Dedifferentiated amniotic fluid mesenchymal stem cell (primary cell): ENCODE measurements at regions not wholly inside any gene's neighbourhood (a gene's known extent, or its start where the extent isn't known, plus 50 kb on each side); places are given as distances from the start of the nearest gene placed in this dataset.
A peak's percentile ranks its signal among the peaks of the same experiment; 100 is the strongest.

ENCODE experiments used
- DNase-seq: peaks from one replicate; pipeline ENCODE4 v3.0.0-alpha.2; 2016; ENCODE audit errors: extremely low spot score

DNA sequence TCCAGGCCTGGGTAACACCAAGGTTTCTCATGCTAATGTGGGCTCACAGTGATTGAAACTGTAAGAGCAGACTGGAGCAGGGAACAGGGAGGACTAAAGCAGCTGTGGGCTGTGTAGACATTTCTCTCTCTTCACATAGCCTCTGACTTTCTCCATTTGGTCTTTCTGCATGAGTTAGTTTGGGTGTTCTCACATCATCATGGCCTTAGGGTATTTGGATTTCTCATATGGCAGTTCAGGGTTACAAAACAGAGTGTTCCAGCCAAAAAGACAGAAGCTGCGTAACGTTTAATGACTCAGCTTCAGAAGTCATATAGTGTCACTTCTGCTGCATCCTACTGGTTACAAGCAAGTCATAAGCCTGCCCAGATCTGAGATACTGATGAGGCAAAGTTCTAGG is 52.0 kb upstream of the OSBPL8 start:
- peak; percentile 98 for DNase-seq

GRCh38 chr12:76614364-76614763 is 54.8 kb upstream of the OSBPL8 start:
- no peak for DNase-seq

DNA sequence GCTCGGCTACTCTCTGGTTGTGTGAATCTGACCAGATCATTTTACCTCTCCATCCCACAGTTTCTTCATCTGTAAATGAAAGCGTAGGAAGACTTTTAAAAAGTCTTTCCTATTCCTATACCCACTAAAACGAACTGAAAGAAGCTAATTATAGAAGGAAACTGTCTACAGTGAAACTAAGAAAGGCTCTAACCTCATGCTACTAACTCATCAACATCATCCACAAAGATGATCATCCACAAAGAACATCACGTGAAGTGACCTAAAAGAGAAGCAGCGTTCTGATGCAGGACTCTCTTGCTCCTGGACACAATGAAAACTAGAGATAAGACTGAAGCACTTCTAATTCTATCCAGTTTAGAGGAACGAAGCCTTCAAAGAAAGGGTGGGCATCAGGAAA is 58.5 kb upstream of the OSBPL8 start:
- DNase-seq: no peak

DNA sequence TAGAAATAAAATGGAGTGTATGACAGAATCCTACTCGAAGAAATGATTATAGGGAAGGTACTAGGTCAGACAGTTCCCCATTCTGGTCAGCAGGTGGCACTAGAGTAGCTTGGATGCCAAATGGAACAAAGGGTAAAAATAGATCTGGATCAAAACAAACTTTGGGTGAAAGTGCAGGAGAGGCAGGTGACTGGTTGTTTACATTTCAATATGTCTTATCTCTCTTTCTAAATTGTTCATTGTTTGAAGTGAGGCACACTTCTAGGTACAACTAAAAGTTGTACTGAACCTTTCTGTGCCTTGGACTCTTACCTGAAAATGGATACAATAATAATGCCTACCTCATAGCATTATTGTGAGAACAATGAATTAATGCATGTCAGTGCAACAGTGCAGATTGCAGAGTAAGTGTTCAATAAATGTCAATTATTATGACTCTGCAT is 62.0 kb upstream of the OSBPL8 start:
- DNase-seq: peak; percentile 76

- DNase-seq: no peak
Measured at GRCh38 chr12:76622351-76622750, 62.8 kb upstream of the OSBPL8 start.

DNA sequence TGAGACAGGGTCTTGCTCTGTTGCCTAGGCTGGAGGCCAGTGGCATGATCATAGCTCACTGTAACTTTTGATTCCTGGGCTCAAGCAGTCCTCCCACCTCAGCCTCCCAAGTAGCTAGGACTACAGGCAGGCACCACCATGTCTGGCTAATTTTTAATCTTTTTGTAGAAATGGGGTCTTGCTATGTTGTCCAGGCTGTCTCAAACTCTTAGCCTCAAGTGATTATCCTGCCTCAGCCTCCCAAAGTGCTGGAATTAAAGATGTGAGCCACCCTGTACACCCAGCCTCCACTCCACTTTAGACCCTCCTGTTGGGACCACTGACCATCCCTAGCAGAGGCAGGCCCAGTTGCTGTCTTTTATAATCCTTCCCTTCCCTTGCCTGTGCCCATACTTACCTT is 63.3 kb upstream of the OSBPL8 start:
- no peak for DNase-seq

- DNase-seq: no peak
Measured at GRCh38 chr12:76623931-76624330, 64.4 kb upstream of the OSBPL8 start.

DNA sequence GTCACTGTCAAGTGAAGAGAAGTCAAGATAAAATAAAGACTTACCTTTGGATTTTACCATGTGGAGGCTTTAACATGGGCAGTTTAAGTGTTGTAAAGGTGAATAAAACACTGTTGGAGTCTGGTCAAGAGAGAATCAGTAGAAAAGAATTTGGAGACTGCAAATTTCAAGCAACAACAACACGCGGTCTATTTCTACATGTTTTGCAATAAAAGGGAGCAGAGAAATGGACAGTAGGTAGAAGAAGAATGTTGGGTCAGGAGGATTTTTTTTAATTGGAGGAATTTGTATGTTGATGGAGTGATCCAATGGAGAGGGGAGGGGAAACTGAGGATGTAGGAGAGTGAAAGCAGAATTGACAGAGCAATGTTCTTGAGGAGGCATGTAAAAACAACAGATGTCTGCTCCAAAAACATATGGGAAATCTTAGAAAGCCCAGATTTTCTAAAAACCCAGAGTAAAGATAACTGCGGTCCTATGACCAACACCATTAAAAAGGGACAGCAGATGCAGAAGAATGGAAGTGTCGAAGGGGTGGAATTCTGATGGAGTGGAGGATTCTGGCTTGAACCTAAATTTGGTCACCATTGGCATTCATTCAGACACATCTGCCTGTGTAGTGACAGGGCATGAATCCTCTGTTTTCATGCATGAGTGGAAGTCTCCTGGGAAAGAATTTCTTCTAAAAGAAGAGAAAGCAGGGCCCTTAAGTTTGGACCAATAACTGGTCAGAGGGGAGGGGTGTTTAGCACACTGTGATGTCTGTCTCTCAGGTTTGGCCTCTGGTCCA is 68.0 kb upstream of the OSBPL8 start:
- no peak for DNase-seq

DNA sequence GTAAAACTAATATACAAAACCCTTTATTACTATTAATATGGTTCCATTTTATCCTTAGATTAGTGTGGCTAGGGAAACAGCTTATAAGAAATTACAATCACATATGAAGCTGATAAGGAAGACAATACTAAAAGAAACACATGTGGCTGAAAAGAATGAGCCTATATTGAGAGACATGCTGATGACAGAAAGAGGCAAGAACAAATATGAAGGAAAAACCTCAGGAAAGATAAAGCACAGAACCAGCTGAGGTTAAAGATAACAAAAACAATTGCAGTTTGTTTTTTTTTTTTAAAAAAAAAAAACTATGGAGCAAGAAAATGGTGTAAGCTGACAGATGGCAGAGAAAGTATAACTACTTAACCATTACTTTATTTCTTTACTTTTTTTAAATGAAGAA is 69.2 kb upstream of the OSBPL8 start:
- no peak for DNase-seq

- DNase-seq: no peak
Measured at GRCh38 chr12:76631741-76632140, 72.2 kb upstream of the OSBPL8 start.

DNA sequence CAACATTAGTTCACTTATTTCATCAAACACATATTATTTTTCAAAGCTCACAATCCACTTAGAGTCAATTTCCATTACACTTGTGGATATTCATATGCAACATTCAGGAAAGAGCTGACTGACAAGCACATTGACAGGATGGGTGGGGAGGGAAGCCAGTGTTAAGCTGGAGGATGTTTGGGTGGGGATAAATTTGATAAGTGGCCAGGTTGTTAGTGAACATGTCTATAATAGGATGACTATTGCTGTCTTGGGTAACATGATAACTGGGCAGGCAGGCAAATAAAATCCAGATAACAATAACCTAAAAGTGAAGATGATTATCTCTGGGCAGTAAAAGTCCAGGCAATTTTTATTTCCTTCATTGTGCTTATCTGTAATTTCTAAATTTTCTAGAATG is 73.8 kb upstream of the OSBPL8 start:
- no peak for DNase-seq

DNA sequence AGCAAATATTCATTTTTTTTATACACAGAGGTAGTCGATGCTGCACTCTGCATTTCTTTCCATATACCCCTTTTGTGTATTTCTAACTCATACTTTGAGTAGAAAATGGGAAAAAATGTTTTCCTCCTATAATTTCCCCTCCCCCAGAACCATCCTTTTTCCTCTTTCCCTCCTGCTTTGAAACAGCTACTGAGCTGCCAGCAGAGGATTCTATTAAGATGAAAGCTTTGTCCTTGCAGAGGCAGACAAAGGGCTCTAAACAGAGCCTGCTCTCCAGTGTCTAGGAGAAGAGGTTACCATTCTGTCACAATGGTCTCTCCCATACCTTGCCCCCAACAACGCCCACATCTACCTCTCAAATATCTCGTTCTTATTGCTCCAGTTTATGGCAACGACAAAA is 74.6 kb upstream of the OSBPL8 start:
- no peak for DNase-seq

- no peak for DNase-seq
Measured at GRCh38 chr12:76636121-76636692, 76.6 kb upstream of the OSBPL8 start.

DNA sequence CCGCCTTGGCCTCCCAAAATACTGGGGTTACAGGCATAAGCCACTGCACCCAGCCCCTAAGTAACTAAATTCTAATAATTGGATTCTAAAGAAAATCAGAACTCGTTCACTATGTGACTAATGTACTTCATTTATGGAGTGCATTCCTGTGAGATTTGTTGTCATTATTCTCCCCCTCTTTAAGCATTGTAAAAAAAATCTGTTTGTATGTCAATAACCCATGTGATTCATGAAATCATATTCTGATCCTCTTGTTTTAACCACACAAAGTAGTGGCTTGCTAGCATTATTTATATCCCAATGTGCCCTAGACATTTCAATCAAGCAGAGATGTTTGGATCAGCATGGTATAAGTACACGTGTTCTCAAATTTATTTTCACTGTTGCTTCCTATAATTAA is 78.2 kb upstream of the OSBPL8 start:
- DNase-seq: no peak

DNA sequence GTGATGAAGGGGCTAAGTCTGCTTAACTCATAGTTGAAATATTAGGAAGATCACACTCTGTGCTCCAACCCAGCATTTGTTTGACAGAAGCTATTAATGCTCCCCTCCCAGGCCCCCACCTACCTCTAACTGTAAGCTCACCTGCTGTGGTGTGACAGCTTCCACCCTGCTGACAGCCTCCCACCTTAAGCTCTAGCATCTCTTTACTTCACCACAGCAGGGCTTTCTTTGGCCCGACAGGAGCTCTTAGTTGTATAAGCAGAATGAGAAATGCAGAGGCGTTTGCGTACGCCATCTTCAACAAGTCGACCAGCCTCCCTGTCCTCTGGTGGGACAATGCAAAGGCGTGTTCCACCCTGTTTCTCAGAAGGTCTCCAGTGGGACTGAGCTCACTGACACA is 80.1 kb upstream of the OSBPL8 start:
- no peak for DNase-seq

DNA sequence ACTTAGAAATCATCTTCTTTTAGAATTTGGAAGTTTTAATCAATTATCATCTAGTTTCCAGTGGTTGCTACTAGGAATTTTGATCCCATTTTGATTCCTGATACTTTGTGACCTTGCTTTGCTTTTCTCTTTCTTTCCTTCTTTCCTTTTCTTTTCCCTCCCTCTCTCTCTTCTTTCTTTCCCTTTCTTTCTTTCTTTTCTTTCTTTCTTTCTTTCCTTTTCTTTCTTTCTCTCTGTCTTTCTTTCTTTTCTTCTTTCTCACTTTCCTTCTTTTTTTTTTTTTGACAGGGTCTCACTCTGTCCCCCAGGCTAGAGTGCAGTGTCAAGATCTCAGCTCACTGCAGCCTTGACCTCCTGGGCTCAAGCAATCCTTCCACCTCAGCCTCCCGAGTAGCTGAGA is 81.5 kb upstream of the OSBPL8 start:
- no peak for DNase-seq

DNA sequence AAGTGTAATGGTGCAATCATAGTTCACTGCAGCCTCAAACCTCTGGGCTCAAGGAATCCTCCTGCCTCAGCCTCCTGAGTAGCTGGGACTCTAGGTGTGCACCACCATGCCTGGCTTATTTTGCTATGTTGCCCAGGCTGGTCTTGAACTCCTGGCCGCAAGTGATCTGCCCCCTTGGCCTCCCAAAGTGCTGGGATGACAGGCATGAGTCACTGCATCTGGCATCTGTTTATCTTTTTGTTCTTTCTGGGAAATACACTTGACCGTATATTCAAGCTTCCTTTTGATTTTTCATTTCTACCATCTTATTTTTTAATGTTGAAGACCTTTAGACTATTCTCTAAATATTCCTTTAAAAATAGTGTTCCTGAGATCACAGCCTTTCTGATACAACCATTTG is 82.4 kb upstream of the OSBPL8 start:
- no peak for DNase-seq

GRCh38 chr12:76643438-76643837 is 83.9 kb upstream of the OSBPL8 start:
- no peak for DNase-seq

DNA sequence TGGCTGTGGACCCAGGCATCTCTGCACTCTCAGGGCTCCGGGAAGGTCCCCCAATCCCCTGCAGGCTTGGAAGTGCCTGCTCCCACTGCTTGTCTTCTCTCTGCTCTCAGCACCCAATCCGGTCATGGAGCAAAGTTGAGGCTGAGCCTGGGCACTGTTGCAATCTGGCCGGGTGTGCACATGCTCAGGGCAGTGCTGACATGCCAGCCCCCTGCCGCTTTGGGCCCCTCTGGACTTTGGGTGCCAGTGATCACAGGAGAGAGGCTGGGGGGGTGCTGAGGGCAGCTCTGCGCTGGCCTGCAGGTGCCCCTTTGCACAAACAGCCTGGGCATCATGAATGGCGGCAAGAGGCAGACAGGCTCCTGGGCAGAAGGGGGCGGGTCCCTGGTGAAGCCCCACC is 85.4 kb upstream of the OSBPL8 start:
- no peak for DNase-seq

DNA sequence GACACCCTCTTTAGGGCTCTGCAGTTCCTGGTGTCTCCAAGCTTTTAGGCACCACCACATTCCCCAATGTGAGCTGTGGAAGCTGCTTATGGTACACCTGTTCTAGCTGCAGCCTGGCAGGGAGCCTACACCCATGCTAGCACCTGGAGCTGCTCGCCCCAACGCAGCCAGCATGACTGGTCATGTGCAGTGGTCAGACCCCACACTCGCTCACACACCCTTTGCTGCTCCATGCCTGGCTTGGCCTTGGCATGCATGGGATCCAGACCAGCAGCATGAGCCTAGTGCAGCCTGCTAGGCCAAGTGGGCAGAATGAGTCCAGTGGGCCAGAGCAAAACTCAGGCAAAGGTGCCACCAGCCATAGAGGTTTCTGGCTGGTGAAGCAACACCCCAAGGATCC is 86.4 kb upstream of the OSBPL8 start:
- DNase-seq: no peak

- DNase-seq: no peak
Measured at GRCh38 chr12:76646366-76646765, 86.8 kb upstream of the OSBPL8 start.

- DNase-seq: no peak
Measured at GRCh38 chr12:76649099-76649498, 89.5 kb upstream of the OSBPL8 start.

DNA sequence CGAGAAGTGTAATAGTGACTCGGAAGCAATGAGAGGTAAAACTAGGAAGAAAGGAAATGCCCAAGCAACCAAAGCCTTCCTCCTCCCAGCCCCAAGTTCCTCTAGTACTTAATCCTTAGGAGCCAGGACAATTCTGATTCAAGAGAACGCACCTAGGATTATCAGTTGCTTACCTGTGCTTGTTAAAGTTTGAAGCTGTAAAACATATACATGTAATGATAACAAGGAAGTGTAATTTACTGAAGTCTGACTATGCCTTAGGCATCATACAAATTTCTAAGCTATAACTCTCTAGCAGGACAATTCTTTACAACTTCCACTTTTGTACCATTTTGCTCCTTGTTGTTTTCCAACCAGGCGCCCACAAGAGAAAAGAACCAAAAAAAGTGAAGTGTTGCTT is 92.8 kb upstream of the OSBPL8 start:
- no peak for DNase-seq

DNA sequence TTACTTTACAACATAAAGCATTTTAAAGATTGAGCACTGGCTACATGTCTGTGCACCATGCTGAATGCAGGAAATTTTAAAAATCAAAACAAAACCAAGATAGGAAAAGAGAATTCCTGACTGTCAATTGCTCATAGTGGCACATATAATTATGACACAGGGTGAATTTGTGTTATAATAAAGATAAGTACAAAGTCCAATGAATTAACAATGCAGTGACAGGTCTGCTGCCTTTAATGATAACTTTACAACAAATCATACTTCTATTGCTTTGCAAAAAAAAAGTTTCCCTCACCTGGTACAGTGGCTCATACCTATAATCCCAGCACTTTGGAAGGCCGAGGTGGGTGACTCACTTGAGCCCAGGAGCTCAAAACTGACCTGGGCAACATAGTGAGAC is 93.8 kb upstream of the OSBPL8 start:
- DNase-seq: no peak
